ENCODE measurements at regions not wholly inside any gene's neighbourhood (a gene's known extent, or its start where the extent isn't known, plus 50 kb on each side); places are given as distances from the start of the nearest gene placed in this dataset.

DNA sequence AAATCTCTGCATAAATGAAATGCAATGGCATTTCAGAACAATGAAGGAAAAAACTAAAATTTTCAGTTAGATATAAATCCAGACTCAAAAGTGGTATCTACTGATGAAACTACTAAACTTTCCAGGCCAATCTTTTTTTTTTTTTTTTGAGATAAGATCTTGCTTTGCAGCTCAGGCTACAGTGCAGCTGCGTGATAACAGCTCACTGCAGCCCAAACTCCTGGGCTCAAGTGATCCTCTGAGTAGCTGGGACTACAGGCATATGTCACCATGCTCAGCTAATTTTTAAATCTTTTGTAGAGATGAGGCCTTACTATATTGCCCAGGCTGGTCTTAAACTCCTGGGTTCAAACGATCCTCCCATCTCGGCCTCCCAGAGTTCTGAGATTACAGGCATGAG is 1228.2 kb upstream of the ADGRL3 start:
- Mint-ChIP-seq H3K27me3 (ENCODE audit: low read depth) (no peaks in the 10 kb centered on the region), H3K4me1 (ENCODE audit: low read depth) (no peaks in the 10 kb centered on the region), H3K9me3 (peaks cover 9% of the 10 kb centered on the region), H3K27ac (no peak overlapping the region), H3K36me3 (ENCODE audit: low read depth) (no peaks in the 10 kb centered on the region), H3K4me3 (no peak overlapping the region)

DNA sequence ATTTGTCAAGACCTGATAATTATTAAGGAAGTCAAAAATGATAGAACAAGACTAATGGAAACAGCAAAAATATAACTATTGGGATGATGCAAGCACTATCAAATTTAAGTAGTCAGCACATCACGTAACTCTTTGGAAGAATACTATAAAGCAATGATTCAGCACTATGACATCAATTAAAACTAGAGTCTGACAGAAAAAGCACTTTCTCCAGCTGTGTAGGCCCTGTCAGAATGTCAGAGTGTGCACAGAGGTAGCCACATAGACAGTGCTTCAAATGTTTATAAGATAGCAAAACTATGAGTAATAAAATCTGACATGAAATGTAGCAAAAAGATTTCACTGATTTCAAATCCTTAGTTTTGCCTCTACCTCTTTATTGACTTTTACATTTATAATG is 1226.6 kb upstream of the ADGRL3 start:
- no peaks in the 10 kb centered on the region for H3K36me3 Mint-ChIP-seq (ENCODE audit: low read depth)
- peaks cover 9% of the 10 kb centered on the region for H3K9me3 Mint-ChIP-seq
- no peak overlapping the region for H3K27ac Mint-ChIP-seq
- no peaks in the 10 kb centered on the region for H3K4me1 Mint-ChIP-seq (ENCODE audit: low read depth)
- no peak overlapping the region for H3K4me3 Mint-ChIP-seq
- no peaks in the 10 kb centered on the region for H3K27me3 Mint-ChIP-seq (ENCODE audit: low read depth)

DNA sequence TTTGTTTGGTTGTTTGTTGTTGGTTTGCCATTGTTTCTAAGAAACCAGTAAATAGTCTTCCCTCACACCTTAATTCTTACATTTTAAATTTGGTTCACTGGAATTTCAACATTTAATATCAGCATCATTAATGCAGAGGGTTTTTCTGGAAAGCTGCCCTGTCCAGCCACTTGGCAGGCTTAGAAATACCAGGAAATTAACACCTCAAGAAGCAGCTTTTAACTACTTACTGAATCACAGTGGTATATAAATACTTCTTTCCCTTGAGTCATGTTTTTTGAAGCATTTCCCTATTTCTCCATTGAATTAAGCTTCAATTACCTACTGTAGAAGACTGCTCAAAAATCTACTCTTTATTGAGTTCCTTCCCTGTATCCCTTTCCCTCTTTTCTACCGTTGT is 1221.1 kb upstream of the ADGRL3 start:
- no peaks in the 10 kb centered on the region for H3K27me3 Mint-ChIP-seq (ENCODE audit: low read depth)
- no peaks in the 10 kb centered on the region for H3K4me1 Mint-ChIP-seq (ENCODE audit: low read depth)

DNA sequence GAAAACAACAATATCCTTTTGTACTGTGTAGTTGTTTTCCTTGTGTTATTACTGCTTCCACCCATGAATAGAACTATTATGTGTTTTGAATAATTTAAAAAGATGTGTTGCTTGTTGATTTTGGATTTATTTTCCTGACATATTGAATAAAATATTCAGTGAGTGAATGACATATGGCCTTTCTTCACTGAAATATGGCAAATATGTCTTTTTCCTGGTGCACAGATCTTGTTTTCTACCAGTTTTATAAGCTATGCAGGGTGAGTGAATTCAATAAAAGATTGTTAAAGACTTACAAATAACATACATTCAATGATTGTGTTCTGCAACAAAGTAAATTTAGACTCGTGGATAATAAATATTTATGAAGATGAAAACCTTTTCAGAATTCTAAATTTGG is 1216.3 kb upstream of the ADGRL3 start:
- Mint-ChIP-seq H3K27me3 (ENCODE audit: low read depth) (no peaks in the 10 kb centered on the region), H3K9me3 (peaks cover 3% of the 10 kb centered on the region), H3K36me3 (ENCODE audit: low read depth) (no peaks in the 10 kb centered on the region), H3K4me3 (no peak overlapping the region), H3K4me1 (ENCODE audit: low read depth) (no peaks in the 10 kb centered on the region), H3K27ac (no peak overlapping the region)

More for the DNA sequence above, 1221.1 kb upstream of the ADGRL3 start:
- no peaks in the 10 kb centered on the region for H3K36me3 Mint-ChIP-seq (ENCODE audit: low read depth)
- H3K27ac Mint-ChIP-seq: no peak overlapping the region
- H3K9me3 Mint-ChIP-seq: peaks cover 3% of the 10 kb centered on the region
- no peak overlapping the region for H3K4me3 Mint-ChIP-seq

DNA sequence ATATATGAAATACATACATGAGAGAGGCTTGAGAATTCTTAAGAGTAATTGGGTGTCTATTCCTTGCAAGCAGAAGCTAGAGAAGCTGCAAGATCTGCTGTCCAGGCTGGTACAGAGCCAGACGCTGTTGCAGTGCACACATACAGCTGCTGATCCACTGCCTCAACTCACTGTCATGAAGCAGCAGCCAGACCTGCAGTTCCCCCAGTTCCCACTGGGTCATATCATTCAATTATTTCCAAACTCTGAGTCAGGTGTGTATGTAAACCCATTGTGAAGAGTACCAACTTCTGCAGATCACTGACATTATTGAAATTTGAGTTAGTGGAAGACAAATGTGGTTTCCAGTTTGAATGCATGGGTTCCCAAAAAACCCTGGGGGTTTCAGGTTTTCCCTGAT is 1212.8 kb upstream of the ADGRL3 start:
- no peaks in the 10 kb centered on the region for H3K27me3 Mint-ChIP-seq (ENCODE audit: low read depth)
- H3K4me1 Mint-ChIP-seq (ENCODE audit: low read depth): no peaks in the 10 kb centered on the region
- H3K4me3 Mint-ChIP-seq: no peak overlapping the region
- H3K36me3 Mint-ChIP-seq (ENCODE audit: low read depth): no peaks in the 10 kb centered on the region
- H3K9me3 Mint-ChIP-seq: peaks cover 1% of the 10 kb centered on the region
- no peak overlapping the region for H3K27ac Mint-ChIP-seq

DNA sequence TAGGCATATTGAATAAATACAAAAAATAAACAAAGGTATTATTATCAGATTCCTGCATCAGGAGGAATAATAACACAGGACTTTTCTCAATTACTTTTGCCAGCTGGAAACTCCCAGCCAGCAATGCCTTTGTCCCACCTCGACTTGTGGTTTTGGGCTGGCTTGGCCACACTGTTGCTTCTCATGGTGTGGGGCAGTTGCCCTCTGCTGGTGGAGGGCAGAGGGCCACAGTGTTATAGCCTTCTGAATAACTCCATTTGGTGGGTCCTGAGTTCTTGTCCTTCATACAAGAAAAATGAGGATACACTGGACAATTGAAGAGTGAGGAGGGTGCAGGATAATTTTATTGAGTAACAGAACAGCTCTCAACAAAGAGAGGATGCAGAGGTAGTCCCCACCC is 1206.0 kb upstream of the ADGRL3 start:
- H3K27me3 Mint-ChIP-seq (ENCODE audit: low read depth): no peaks in the 10 kb centered on the region
- no peak overlapping the region for H3K27ac Mint-ChIP-seq
- H3K9me3 Mint-ChIP-seq: peaks cover 20% of the 10 kb centered on the region
- no peak overlapping the region for H3K4me3 Mint-ChIP-seq
- no peaks in the 10 kb centered on the region for H3K4me1 Mint-ChIP-seq (ENCODE audit: low read depth)
- H3K36me3 Mint-ChIP-seq (ENCODE audit: low read depth): no peaks in the 10 kb centered on the region

DNA sequence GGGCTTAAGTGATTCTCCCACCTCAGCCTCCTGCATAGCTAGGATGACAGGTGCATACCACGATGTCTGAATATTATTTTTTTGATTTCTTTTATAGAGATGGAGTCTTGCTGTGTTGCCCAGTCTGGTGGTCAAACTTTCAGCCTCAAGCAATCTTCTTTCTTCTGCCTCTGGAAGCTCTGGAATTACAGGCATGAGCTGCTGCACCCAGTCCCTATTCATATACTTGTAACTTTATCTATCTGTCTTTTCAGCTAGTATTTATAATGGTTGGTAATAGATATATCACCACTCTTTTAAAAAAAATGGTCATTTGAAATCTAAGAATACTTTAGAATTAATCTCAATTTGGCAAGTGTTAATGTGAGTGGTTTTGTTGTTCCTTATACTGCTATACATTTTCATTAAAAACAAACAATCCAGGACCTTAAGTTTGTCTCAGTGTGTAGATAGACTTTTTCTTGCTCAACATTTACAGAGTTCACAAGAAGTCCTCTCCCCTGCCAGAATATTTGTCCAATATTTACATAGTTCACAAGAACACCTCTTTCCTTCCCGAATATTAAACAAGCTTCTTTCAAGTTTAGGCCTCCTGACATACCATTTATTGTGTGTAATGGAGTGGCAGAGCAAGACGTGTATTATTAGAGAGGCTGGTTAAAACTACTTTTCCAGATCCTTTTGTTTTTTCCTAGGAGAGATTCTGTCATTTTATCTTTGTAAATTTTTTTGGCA is 1197.4 kb upstream of the ADGRL3 start:
- Mint-ChIP-seq H3K4me1 (ENCODE audit: low read depth) (no peaks in the 10 kb centered on the region), H3K9me3 (peaks cover 7% of the 10 kb centered on the region), H3K27ac (no peak overlapping the region)

DNA sequence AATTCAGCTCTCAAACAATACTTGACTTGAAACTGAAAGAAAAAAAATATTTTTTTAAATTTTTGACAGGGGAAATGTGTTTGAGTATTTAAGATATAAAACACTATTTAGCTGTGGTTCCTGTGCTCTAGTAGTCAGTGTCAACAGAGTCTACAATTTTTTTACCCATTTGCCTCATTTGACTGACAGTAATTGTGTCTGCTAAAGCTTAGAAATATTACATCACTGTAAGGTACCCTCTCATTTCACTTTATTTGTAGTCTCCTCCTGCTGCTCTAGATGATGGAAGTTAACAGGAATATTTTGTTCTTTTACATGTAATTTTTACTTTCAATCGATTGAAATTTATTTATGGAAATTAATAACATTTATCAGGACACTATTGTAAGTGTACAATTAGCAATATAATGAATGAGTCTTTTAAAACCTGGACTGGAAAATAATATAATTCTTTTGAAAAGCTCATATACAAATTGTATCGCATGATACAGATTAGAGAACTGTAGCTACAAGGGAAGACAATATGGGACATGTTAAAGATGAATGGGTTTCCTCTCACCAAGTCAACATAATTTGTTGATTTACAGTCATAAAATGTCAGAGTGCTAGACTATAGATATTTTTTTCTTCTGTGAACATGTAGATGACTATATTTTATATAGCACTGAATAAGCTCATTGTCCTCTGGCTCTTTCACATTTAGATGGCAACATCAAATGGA is 1186.5 kb upstream of the ADGRL3 start:
- Mint-ChIP-seq H3K36me3 (ENCODE audit: low read depth) (no peaks in the 10 kb centered on the region), H3K27ac (no peak overlapping the region), H3K9me3 (peaks cover 7% of the 10 kb centered on the region), H3K27me3 (ENCODE audit: low read depth) (no peaks in the 10 kb centered on the region), H3K4me3 (no peak overlapping the region), H3K4me1 (ENCODE audit: low read depth) (no peaks in the 10 kb centered on the region)

More for the DNA sequence above, 1197.4 kb upstream of the ADGRL3 start:
- no peak overlapping the region for H3K4me3 Mint-ChIP-seq
- no peaks in the 10 kb centered on the region for H3K36me3 Mint-ChIP-seq (ENCODE audit: low read depth)
- no peaks in the 10 kb centered on the region for H3K27me3 Mint-ChIP-seq (ENCODE audit: low read depth)

DNA sequence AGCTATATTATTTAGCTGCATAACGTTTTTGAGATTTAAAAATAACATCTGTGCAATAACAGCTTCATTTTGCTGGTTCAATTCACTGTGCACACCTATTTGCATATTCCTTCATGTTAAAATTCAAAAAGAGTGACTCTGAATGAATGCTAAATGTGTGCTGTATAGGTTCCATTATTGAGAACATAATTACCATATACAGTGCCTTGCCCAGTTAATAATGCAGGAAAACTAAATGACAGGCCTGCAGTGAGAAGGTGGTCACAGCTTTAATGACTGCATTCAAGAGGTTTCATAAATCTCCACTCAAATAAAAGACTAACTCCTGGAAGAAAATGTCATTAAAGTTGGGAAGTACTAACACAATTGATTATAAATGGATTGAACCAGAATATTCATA is 1183.2 kb upstream of the ADGRL3 start:
- H3K36me3 Mint-ChIP-seq (ENCODE audit: low read depth): no peaks in the 10 kb centered on the region
- H3K9me3 Mint-ChIP-seq: no peaks in the 10 kb centered on the region
- no peaks in the 10 kb centered on the region for H3K4me1 Mint-ChIP-seq (ENCODE audit: low read depth)
- no peak overlapping the region for H3K27ac Mint-ChIP-seq
- no peaks in the 10 kb centered on the region for H3K27me3 Mint-ChIP-seq (ENCODE audit: low read depth)
- H3K4me3 Mint-ChIP-seq: no peak overlapping the region

DNA sequence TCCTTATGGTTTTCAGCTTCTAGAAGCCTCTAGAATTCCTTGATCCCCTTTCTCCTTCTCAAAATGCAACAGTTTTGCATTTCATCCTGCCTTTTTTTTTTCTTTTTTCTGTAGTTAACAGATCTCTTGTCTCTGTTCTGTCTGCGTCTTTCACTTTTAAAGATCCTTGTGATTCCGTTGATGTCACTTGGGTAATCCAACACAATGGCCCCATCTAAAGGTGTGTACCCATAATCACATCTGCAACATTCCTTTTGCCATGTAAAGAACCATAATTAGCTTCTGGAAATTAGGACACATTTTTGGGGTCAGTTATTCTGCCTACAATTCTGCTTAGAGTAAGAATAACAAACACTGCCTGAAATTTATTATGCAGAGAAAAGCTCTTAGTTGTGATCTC is 1180.9 kb upstream of the ADGRL3 start:
- Mint-ChIP-seq H3K9me3 (no peaks in the 10 kb centered on the region), H3K4me1 (ENCODE audit: low read depth) (no peaks in the 10 kb centered on the region), H3K4me3 (no peak overlapping the region), H3K27me3 (ENCODE audit: low read depth) (no peaks in the 10 kb centered on the region), H3K27ac (no peak overlapping the region), H3K36me3 (ENCODE audit: low read depth) (no peaks in the 10 kb centered on the region)

DNA sequence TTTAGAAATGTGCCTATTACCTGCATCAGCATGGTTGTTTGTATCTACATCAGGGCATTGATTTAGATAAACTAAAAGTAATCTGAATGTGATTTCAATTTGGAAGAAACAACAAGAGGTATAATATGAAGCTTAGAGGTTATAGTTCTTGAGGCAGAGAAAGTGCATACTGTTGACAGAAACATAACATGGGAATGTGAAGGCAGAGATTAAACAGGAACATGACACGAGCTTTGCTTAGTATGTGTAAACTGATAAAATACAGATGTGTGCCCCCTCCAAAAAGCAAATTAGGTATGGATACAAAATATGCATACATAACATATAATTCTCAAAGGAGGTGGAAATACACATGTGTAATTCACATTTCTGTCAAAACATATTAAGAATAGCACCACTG is 1180.2 kb upstream of the ADGRL3 start:
- Mint-ChIP-seq H3K4me1 (ENCODE audit: low read depth) (no peaks in the 10 kb centered on the region), H3K27ac (no peak overlapping the region), H3K4me3 (no peak overlapping the region), H3K36me3 (ENCODE audit: low read depth) (no peaks in the 10 kb centered on the region), H3K9me3 (no peaks in the 10 kb centered on the region), H3K27me3 (ENCODE audit: low read depth) (no peaks in the 10 kb centered on the region)

DNA sequence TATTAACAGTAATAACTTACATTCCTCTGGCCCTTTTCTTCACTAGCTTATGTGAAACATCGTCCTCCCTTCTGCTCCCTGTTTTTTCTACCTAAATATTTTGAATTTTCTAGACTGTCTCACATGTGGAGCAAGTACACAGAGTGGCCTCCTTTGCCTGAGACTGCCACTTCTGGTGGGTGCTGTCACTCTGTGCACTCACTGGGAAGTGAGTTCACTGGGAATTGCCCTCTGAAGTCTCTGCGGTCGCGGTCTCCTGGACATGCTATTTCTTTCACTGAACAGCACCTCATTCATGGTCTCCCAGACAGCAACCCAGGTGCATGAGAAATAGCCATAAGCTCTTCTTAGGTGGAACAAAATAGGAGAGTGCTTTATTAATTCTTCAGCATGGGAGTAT is 1179.7 kb upstream of the ADGRL3 start:
- Mint-ChIP-seq H3K4me3 (no peak overlapping the region), H3K36me3 (ENCODE audit: low read depth) (no peaks in the 10 kb centered on the region), H3K27ac (no peak overlapping the region), H3K9me3 (no peaks in the 10 kb centered on the region), H3K27me3 (ENCODE audit: low read depth) (no peaks in the 10 kb centered on the region), H3K4me1 (ENCODE audit: low read depth) (no peaks in the 10 kb centered on the region)

DNA sequence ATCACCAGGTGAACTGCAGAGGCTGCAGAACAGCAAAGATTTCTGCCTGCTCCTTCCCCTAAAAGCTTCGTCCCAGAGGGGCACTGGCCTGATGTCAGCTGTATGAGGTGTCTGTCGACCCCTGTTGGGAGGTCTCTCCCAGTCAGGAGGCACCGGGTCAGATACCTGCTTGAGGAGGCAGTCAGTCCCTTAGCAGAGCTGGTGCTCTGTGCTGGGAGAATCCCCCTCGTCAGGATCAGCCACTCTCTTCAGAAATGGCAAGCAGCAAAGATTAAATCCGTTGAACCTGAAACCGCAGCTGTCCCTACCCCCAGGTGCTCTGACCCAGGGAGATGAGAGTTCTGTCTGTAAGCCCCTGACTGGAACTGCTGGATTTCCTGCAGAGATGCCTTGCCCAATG is 1166.3 kb upstream of the ADGRL3 start:
- no peak overlapping the region for H3K4me3 Mint-ChIP-seq
- H3K4me1 Mint-ChIP-seq (ENCODE audit: low read depth): no peaks in the 10 kb centered on the region
- no peaks in the 10 kb centered on the region for H3K27me3 Mint-ChIP-seq (ENCODE audit: low read depth)
- no peak overlapping the region for H3K27ac Mint-ChIP-seq
- H3K9me3 Mint-ChIP-seq: no peaks in the 10 kb centered on the region
- no peaks in the 10 kb centered on the region for H3K36me3 Mint-ChIP-seq (ENCODE audit: low read depth)

DNA sequence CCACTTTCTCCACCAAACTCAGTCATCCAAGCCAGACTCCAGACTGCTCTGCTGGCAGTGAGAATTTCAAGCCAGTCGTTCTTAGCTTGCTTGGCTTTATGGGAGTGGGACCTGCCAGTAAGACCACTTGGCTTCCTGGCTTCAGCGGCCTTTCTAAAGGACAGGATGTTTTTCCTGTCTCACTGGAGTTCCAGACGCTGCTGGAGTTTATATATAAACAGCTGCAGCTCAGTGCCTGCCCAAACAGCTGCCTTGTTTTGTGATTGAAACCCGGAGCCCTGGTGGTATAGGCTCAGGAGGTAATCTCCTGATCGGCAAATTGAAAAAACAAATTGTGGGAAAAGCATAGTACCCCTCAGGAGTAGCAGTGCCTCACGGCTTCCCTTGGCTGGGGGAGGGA is 1165.8 kb upstream of the ADGRL3 start:
- H3K27ac Mint-ChIP-seq: no peak overlapping the region

DNA sequence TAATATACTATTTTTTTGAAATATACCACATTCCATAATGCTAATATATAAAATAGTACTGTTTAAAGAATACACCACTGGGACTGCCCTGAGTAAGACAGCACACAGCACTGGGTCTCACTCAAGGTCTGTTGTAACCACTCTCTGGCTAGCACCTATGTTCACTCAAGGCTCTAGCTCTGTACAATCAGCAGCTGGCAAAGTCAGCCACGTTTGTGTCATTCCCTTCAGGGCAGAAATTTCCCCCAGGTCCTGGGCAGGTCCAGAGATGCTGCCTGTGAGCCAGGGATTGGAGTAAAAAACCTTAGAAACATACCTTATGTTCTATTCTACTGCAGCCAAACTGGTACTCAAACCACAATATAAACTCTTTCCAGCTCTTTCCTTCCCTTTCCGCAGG is 1160.2 kb upstream of the ADGRL3 start:
- Mint-ChIP-seq H3K36me3 (ENCODE audit: low read depth) (no peaks in the 10 kb centered on the region), H3K4me1 (ENCODE audit: low read depth) (no peaks in the 10 kb centered on the region), H3K4me3 (no peak overlapping the region), H3K9me3 (peaks cover 5% of the 10 kb centered on the region), H3K27ac (no peak overlapping the region), H3K27me3 (ENCODE audit: low read depth) (no peaks in the 10 kb centered on the region)

More for the DNA sequence above, 1165.8 kb upstream of the ADGRL3 start:
- Mint-ChIP-seq H3K4me3 (no peak overlapping the region), H3K4me1 (ENCODE audit: low read depth) (no peaks in the 10 kb centered on the region), H3K27me3 (ENCODE audit: low read depth) (no peaks in the 10 kb centered on the region), H3K36me3 (ENCODE audit: low read depth) (no peaks in the 10 kb centered on the region), H3K9me3 (no peaks in the 10 kb centered on the region)
